ENCODE measurements at regions not wholly inside any gene's neighbourhood (a gene's known extent, or its start where the extent isn't known, plus 50 kb on each side); places are given as distances from the start of the nearest gene placed in this dataset.
"Not testable (repeated sequence)": the region's sequence is repeated elsewhere in the genome, so short reads cannot be mapped to it uniquely, and the experiment has no call there.

DNA sequence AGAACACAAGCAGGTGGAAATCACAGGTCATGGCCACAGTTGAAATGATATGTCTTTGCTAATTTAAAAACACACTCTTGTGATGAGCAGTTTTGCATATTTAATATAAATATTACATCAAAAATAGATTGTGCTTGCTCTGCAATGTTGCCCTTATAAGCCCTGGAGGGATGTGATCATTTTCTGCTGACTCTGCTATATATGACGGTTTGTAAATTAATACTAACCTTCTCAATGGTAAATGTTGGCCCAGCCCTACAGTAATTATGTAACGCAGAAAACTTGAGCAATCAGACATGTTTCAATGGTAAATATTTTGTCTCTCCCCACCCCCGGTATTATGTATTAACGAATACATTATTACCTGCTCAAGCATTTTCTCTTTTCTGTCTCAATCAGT lies 359.5 kb upstream of the CNTN6 start:
- TF ChIP-seq, protein P1, sequence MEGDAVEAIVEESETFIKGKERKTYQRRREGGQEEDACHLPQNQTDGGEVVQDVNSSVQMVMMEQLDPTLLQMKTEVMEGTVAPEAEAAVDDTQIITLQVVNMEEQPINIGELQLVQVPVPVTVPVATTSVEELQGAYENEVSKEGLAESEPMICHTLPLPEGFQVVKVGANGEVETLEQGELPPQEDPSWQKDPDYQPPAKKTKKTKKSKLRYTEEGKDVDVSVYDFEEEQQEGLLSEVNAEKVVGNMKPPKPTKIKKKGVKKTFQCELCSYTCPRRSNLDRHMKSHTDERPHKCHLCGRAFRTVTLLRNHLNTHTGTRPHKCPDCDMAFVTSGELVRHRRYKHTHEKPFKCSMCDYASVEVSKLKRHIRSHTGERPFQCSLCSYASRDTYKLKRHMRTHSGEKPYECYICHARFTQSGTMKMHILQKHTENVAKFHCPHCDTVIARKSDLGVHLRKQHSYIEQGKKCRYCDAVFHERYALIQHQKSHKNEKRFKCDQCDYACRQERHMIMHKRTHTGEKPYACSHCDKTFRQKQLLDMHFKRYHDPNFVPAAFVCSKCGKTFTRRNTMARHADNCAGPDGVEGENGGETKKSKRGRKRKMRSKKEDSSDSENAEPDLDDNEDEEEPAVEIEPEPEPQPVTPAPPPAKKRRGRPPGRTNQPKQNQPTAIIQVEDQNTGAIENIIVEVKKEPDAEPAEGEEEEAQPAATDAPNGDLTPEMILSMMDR (IDR thresholded peaks at IDR 0.05; ENCODE audit: insufficient read depth, low read length) = no peak
- DNase-seq (ENCODE audit: low read depth) = no peak
- no peak overlapping the region for H3K4me3 ChIP-seq (ENCODE audit: low read depth, low read length)

DNA sequence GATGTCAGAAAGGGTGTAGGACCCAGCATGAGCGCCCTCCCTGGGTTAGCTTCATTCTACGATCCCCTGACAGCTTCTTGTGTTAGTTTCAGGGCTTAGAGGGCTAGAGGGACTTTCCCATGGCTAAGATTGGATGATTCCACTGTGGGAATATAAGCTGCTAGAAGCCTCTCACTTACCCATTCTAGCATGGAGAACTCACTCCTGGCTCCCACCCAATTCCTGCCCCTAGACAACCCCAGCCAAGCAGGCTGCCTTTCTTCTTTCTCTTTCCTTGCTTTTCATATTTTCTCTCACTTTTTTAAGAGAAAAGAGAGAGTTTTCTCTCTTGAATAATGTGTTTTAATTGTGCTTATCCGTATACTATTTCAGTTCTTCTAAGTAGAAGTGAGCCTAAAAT lies 335.1 kb upstream of the CNTN6 start:
- TF ChIP-seq, protein P1 (IDR thresholded peaks at IDR 0.05; ENCODE audit: insufficient read depth, low read length) = no peak
- no peak for DNase-seq (ENCODE audit: low read depth)
- H3K4me3 ChIP-seq (ENCODE audit: low read depth, low read length) = no peak overlapping the region

DNA sequence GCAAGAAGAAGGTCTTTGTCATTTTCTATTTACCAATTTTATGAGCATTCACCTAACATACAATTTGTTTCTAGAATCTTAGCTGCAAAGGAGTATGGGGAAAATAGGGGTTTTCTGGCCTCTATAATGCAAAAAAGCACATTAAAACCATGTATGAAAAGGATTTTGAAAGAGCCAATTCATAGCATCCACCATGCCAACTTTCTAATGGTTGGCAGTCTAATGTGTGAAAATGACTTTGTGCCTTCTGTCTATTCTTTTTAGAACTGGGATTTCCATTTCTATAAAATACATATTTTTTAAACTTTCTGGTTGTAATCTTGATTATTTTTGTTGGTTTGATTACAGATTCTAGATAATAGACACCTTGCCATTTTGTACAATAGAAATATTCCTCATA lies 333.7 kb upstream of the CNTN6 start:
- no peak overlapping the region for H3K4me3 ChIP-seq (ENCODE audit: low read depth, low read length)
- DNase-seq (ENCODE audit: low read depth) = no peak
- TF ChIP-seq, protein P1 (IDR thresholded peaks at IDR 0.05; ENCODE audit: insufficient read depth, low read length) = no peak

DNA sequence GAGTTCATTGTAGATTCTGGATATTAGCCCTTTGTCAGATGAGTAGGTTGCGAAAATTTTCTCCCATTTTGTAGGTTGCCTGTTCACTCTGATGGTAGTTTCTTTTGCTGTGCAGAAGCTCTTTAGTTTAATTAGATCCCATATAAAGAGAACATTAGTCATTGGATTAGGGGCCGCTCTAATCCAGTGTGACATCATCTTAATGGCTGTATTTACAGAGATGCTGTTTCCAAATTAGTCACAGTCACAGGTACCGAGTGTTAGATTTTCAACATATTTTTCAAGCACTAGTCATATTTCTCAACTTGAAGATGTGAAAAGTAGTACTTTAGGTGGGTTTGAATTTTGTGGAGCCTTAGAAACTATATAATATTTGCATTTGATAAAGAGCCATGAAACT lies 319.4 kb upstream of the CNTN6 start:
- not testable (repeated sequence) for H3K4me3 ChIP-seq (ENCODE audit: low read depth, low read length); DNase-seq (ENCODE audit: low read depth)

DNA sequence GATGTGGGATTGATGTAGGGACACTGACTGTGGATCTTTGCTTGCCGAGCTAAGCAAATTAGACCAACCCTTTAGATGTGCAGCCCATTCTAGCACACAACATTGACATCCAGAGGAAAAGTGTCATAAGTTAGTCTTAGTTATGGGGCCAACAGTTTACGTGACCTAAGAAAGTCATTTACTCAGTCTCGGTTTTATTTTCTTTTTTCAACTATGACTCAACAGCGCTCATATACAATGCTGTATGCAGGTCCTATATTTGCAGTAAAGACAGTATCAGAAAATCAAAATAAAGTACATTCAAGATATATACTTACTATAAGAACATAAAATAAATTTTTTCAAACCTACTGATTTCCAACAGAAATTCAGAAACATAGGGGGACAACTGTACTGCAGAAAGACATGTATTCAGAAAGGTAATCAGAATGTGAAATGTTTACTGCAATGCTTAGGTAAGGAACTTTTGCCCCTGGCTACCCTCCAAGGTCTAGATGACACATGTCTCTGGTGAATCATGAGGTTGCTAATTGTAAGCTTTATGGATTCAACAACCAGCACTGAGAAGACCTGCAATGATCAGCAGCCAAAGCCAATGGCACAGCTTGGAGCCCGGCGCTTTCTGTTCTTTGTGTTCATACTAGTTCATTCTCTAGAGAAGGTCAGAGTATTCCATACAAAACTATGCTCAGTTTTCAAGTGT lies 317.5 kb upstream of the CNTN6 start:
- H3K4me3 ChIP-seq (ENCODE audit: low read depth, low read length) = no peak overlapping the region
- TF ChIP-seq, protein P1 (IDR thresholded peaks at IDR 0.05; ENCODE audit: insufficient read depth, low read length) = no peak
- no peak for DNase-seq (ENCODE audit: low read depth)

DNA sequence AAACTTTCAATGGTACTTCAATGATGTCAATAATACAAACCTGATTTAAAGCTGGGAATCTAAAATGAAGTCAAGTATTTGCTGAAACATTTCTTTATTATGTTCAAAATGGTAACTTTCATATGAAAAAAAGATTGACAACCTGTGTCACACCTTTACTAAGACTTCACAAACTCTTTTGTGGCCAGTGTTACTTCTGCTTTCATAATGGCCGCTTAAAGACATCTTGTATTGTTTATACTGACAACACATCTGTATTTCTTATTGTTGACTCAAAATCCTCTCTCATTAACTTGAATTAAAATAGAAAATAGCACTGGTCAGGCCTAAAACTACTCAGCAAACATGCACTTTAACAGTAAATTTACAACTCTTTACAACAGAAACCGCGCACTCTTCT lies 312.3 kb upstream of the CNTN6 start:
- no peak overlapping the region for H3K4me3 ChIP-seq (ENCODE audit: low read depth, low read length)
- TF ChIP-seq, protein P1 (IDR thresholded peaks at IDR 0.05; ENCODE audit: insufficient read depth, low read length) = no peak
- no peak for DNase-seq (ENCODE audit: low read depth)

DNA sequence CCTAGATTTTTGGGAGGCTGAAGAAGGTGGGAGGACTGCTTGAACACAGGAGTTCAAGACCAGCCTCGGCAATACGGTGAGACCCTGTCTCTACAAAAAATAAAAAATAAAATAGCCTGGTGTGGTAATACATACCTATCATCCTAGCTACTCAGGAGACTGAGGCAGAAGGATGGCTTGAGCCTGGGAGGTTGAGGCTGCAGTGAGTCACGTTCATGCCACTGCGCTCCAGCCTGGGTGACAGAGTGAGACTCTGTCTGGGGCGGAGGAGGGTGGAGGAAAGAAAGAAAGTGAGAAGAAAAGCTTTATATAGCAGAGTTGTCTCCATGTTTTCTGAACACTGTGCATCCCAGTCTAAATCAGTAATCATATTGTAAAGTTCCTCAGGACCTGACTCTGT lies 301.4 kb upstream of the CNTN6 start:
- TF ChIP-seq, protein P1 (IDR thresholded peaks at IDR 0.05; ENCODE audit: insufficient read depth, low read length) = no peak
- no peak overlapping the region for H3K4me3 ChIP-seq (ENCODE audit: low read depth, low read length)
- no peak for DNase-seq (ENCODE audit: low read depth)

Measured in fibroblast of the aortic adventitia (primary cell).